Endothelial cell (in vitro differentiated cells): ENCODE measurements at regions not wholly inside any gene's neighbourhood (a gene's known extent, or its start where the extent isn't known, plus 50 kb on each side); places are given as distances from the start of the nearest gene placed in this dataset.

Experiments
- DNase-seq: peaks from one replicate; pipeline ENCODE4 v3.0.0; 2021; ENCODE audit warnings: low spot score
- H3K27ac Mint-ChIP-seq: one replicate; pipeline ENCODE4 v1.8.0; 2021; ENCODE audit warnings: mixed read lengths, inconsistent platforms; ENCODE audit not compliant: unreplicated experiment
- H3K27me3 Mint-ChIP-seq: one replicate; pipeline ENCODE4 v1.8.0; 2021; ENCODE audit warnings: mild to moderate bottlenecking, moderate library complexity, mixed read lengths, inconsistent platforms; ENCODE audit not compliant: unreplicated experiment
- H3K36me3 Mint-ChIP-seq: one replicate; pipeline ENCODE4 v1.8.0; 2021; ENCODE audit warnings: mild to moderate bottlenecking, low read depth, mixed read lengths, inconsistent platforms; ENCODE audit not compliant: unreplicated experiment
- H3K4me1 Mint-ChIP-seq: one replicate; pipeline ENCODE4 v1.8.0; 2021; ENCODE audit warnings: mild to moderate bottlenecking, mixed read lengths, inconsistent platforms; ENCODE audit not compliant: unreplicated experiment
- H3K4me3 Mint-ChIP-seq: one replicate; pipeline ENCODE4 v1.8.0; 2021; ENCODE audit warnings: mild to moderate bottlenecking, mixed read lengths, inconsistent platforms; ENCODE audit not compliant: unreplicated experiment
- H3K9me3 Mint-ChIP-seq: one replicate; pipeline ENCODE4 v1.8.0; 2021; ENCODE audit warnings: mixed read lengths, inconsistent platforms; ENCODE audit not compliant: unreplicated experiment
- CTCF ChIP-seq: fragments of 200-600 bp; sonication (generic); IDR thresholded peaks from one replicate; pipeline ENCODE4 v1.5.0; 2021; ENCODE audit warnings: antibody characterized with exemption; ENCODE audit not compliant: unreplicated experiment

- Mint-ChIP-seq H3K36me3 (peaks cover 11% of the 10 kb centered on the region), H3K27ac (no peak overlapping the region), H3K4me3 (no peak overlapping the region), H3K27me3 (peaks cover 5% of the 10 kb centered on the region), H3K4me1 (peaks cover 8% of the 10 kb centered on the region), H3K9me3 (peaks cover 6% of the 10 kb centered on the region)
- TF ChIP-seq CTCF, result no peak
- no peak for DNase-seq
Measured at GRCh38 chr5:111635151-111635902, 121.7 kb downstream of the NREP start.

GRCh38 chr5:111631328-111631727 is 119.0 kb upstream of the STARD4 start:
- H3K9me3 Mint-ChIP-seq, result no peaks in the 10 kb centered on the region
- no peak overlapping the region for H3K27ac Mint-ChIP-seq
- H3K4me3 Mint-ChIP-seq, result no peak overlapping the region
- H3K36me3 Mint-ChIP-seq, result peaks cover 3% of the 10 kb centered on the region
- peaks cover 8% of the 10 kb centered on the region for H3K4me1 Mint-ChIP-seq
- DNase-seq, result no peak
- H3K27me3 Mint-ChIP-seq, result peaks cover 2% of the 10 kb centered on the region
- no peak for TF ChIP-seq CTCF

- H3K27ac Mint-ChIP-seq, result no peak overlapping the region
- H3K27me3 Mint-ChIP-seq, result peaks cover 2% of the 10 kb centered on the region
- H3K36me3 Mint-ChIP-seq, result peaks cover 3% of the 10 kb centered on the region
- H3K4me1 Mint-ChIP-seq, result peaks cover 8% of the 10 kb centered on the region
- no peak for DNase-seq
- no peak overlapping the region for H3K4me3 Mint-ChIP-seq
- H3K9me3 Mint-ChIP-seq, result no peaks in the 10 kb centered on the region
- no peak for TF ChIP-seq CTCF
Measured at GRCh38 chr5:111628901-111629300, 116.6 kb upstream of the STARD4 start.

GRCh38 chr5:111627862-111628261 is 115.5 kb upstream of the STARD4 start:
- TF ChIP-seq CTCF, result no peak
- DNase-seq, result no peak
- Mint-ChIP-seq H3K9me3 (no peaks in the 10 kb centered on the region), H3K27ac (no peak overlapping the region), H3K36me3 (peaks cover 3% of the 10 kb centered on the region), H3K4me1 (peaks cover under 1% of the 10 kb centered on the region), H3K27me3 (peaks cover 2% of the 10 kb centered on the region), H3K4me3 (no peak overlapping the region)

- DNase-seq, result no peak
- Mint-ChIP-seq H3K4me1 (no peaks in the 10 kb centered on the region), H3K27me3 (peaks cover 2% of the 10 kb centered on the region), H3K9me3 (no peaks in the 10 kb centered on the region), H3K4me3 (no peak overlapping the region), H3K36me3 (peaks cover 3% of the 10 kb centered on the region), H3K27ac (no peak overlapping the region)
- no peak for TF ChIP-seq CTCF
Measured at GRCh38 chr5:111626473-111627148, 114.3 kb upstream of the STARD4 start.
